Esophagus muscularis mucosa (tissue), 3 donors: ENCODE measurements at regions not wholly inside any gene's neighbourhood (a gene's known extent, or its start where the extent isn't known, plus 50 kb on each side); places are given as distances from the start of the nearest gene placed in this dataset.

Experiments used
- CTCF ChIP-seq, 3 experiments: fragments of 200-600 bp in 2 of 3; fragments of 450-650 bp in 1 of 3; sonication (generic) in 2 of 3; IDR thresholded peaks; one replicate each; pipeline ENCODE4 v1.5.1; 2017 to 2019; ENCODE audit warnings: antibody characterized with exemption in 3 of 3, mild to moderate bottlenecking in 2 of 3, moderate library complexity in 1 of 3
- POLR2A ChIP-seq: fragments of 450-650 bp; IDR thresholded peaks from one replicate; pipeline ENCODE4 v1.6.1; 2017; ENCODE audit warnings: antibody characterized with exemption, moderate library complexity, mild to moderate bottlenecking, low read depth

DNA sequence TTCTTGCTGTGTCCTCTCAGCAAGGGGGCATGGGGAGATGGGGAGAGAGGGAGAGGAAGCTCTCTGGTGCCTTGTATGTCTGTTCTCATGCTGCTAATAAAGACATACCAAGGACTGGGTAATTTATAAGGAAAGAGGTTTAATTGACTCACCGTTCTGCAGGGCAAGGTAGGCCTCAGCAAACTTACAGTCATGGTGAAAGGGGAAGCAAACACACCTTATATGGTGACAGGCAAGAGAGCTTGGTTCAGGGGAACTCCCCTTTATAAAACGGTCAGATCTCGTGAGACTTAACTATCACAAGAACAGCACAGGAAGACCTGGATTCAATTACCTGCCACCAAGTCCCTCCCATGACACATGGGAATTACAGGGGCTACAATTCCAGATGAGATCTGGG, 464.7 kb upstream of the CELF2 start:
- TF ChIP-seq CTCF (IDR thresholded peaks at IDR 0.05) = no peak
- no peak for TF ChIP-seq POLR2A
